ENCODE measurements at regions not wholly inside any gene's neighbourhood (a gene's known extent, or its start where the extent isn't known, plus 50 kb on each side); places are given as distances from the start of the nearest gene placed in this dataset.

DNA sequence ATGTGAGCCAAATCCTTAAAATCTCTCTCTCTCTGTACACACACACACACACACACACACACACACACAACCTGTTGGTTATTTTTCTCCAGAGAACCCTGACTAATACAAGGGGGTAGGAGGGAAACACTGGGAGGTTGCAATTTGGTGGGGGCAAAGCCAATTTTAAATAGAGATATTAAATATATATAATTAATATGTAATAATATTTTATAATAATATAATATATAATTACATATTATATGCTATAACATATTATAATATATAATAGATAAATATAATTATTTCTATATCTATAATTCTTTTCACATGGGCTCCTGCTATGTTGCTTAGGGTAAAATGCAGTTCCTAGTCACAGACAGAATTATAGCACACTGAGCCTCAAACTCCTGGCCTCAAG lies 1354.2 kb downstream of the FSTL5 start:
- Histone ChIP-seq H3K36me3 (ENCODE audit: control insufficient read depth, low read depth, low read length) (no peaks in the 10 kb centered on the region), H3K9me3 (ENCODE audit: control insufficient read depth, low read depth, low read length) (no peaks in the 10 kb centered on the region), H3K27me3 (ENCODE audit: control insufficient read depth, insufficient read depth, low read length) (no peaks in the 10 kb centered on the region), H3K4me1 (ENCODE audit: control insufficient read depth, low read depth, low read length) (no peaks in the 10 kb centered on the region), H3K27ac (ENCODE audit: low read length) (no peak overlapping the region), H3K4me3 (ENCODE audit: low read length) (no peak overlapping the region), H3K9ac (ENCODE audit: low read length) (no peak overlapping the region)

- no peak overlapping the region for H3K9ac ChIP-seq (ENCODE audit: low read length)
- H3K4me1 ChIP-seq (ENCODE audit: control insufficient read depth, low read depth, low read length): no peaks in the 10 kb centered on the region
- no peak overlapping the region for H3K27ac ChIP-seq (ENCODE audit: low read length)
- H3K9me3 ChIP-seq (ENCODE audit: control insufficient read depth, low read depth, low read length): no peaks in the 10 kb centered on the region
- H3K27me3 ChIP-seq (ENCODE audit: control insufficient read depth, insufficient read depth, low read length): no peaks in the 10 kb centered on the region
- no peaks in the 10 kb centered on the region for H3K36me3 ChIP-seq (ENCODE audit: control insufficient read depth, low read depth, low read length)
- no peak overlapping the region for H3K4me3 ChIP-seq (ENCODE audit: low read length)
These were observed 1353.4 kb downstream of the FSTL5 start for GRCh38 chr4:160810424-160810823.

- no peak overlapping the region for H3K4me3 ChIP-seq (ENCODE audit: low read length)
- no peak overlapping the region for H3K27ac ChIP-seq (ENCODE audit: low read length)
- no peaks in the 10 kb centered on the region for H3K9me3 ChIP-seq (ENCODE audit: control insufficient read depth, low read depth, low read length)
- no peaks in the 10 kb centered on the region for H3K4me1 ChIP-seq (ENCODE audit: control insufficient read depth, low read depth, low read length)
- H3K27me3 ChIP-seq (ENCODE audit: control insufficient read depth, insufficient read depth, low read length): no peaks in the 10 kb centered on the region
- H3K36me3 ChIP-seq (ENCODE audit: control insufficient read depth, low read depth, low read length): no peaks in the 10 kb centered on the region
- no peak overlapping the region for H3K9ac ChIP-seq (ENCODE audit: low read length)
These were observed 1352.9 kb downstream of the FSTL5 start for GRCh38 chr4:160810941-160811340.

DNA sequence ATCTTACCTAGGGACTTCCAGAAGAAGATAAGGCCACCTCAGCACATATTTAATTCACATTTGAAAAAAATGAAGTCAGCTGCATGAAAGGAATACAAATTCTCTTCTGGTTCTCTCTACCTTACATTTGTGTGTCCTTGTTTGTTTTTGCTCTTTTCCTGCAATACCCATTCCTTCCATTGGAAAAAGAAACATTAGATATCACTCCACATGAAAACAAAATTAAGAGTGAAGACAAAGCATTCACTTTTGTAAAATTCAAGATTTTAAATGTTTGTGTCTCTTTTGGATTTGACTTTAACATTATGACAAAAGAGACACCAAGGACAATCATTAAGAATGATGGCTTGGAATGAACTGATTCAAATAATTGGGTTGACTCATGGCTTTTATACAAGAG lies 1351.8 kb downstream of the FSTL5 start:
- H3K4me1 ChIP-seq (ENCODE audit: control insufficient read depth, low read depth, low read length): no peaks in the 10 kb centered on the region
- H3K27me3 ChIP-seq (ENCODE audit: control insufficient read depth, insufficient read depth, low read length): no peaks in the 10 kb centered on the region
- no peak overlapping the region for H3K4me3 ChIP-seq (ENCODE audit: low read length)
- no peaks in the 10 kb centered on the region for H3K9me3 ChIP-seq (ENCODE audit: control insufficient read depth, low read depth, low read length)
- H3K27ac ChIP-seq (ENCODE audit: low read length): no peak overlapping the region
- H3K36me3 ChIP-seq (ENCODE audit: control insufficient read depth, low read depth, low read length): no peaks in the 10 kb centered on the region
- H3K9ac ChIP-seq (ENCODE audit: low read length): no peak overlapping the region

DNA sequence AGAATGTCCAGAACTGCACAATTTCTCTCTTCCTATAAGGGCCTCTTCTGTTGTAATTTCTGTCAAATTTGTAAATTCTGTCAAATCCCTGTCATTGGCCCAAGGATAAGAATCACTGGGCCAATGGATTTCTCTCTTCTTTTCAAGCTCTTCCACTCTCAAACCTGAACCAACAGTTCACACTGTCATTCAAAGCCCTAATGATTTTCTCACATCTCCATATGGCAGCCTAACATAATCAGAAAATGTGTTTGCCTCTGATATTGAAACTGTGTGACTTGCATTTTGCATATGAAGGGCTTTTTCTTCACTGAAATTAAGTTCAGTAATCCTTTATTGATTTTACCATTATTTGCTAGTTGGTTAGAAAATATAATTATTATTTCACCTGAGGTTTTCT lies 1349.1 kb downstream of the FSTL5 start:
- Histone ChIP-seq H3K36me3 (ENCODE audit: control insufficient read depth, low read depth, low read length) (no peaks in the 10 kb centered on the region), H3K9ac (ENCODE audit: low read length) (no peak overlapping the region), H3K9me3 (ENCODE audit: control insufficient read depth, low read depth, low read length) (no peaks in the 10 kb centered on the region), H3K27ac (ENCODE audit: low read length) (no peak overlapping the region), H3K27me3 (ENCODE audit: control insufficient read depth, insufficient read depth, low read length) (no peaks in the 10 kb centered on the region), H3K4me1 (ENCODE audit: control insufficient read depth, low read depth, low read length) (no peaks in the 10 kb centered on the region), H3K4me3 (ENCODE audit: low read length) (no peak overlapping the region)

DNA sequence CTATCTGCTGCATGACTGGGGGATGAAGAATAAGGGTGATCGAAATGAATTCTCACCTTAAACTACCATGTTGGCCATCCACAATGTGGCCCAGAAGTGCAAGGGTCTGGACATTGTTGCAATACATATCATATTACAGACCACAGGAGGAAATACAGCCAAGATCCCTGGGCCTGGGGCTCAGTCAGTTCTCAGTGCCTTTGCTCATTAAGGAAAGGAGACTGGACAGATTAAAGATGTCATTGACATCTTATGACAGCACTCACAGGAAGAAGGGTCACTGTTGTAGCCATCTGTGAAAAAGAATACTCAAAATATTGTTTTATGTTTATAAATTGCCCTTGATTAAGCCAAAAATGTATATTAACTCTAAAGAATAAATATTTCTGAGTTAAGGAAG lies 1345.2 kb downstream of the FSTL5 start:
- Histone ChIP-seq H3K27me3 (ENCODE audit: control insufficient read depth, insufficient read depth, low read length) (no peaks in the 10 kb centered on the region), H3K9me3 (ENCODE audit: control insufficient read depth, low read depth, low read length) (no peaks in the 10 kb centered on the region), H3K4me1 (ENCODE audit: control insufficient read depth, low read depth, low read length) (no peaks in the 10 kb centered on the region), H3K27ac (ENCODE audit: low read length) (no peak overlapping the region), H3K4me3 (ENCODE audit: low read length) (no peak overlapping the region), H3K9ac (ENCODE audit: low read length) (no peak overlapping the region), H3K36me3 (ENCODE audit: control insufficient read depth, low read depth, low read length) (no peaks in the 10 kb centered on the region)

DNA sequence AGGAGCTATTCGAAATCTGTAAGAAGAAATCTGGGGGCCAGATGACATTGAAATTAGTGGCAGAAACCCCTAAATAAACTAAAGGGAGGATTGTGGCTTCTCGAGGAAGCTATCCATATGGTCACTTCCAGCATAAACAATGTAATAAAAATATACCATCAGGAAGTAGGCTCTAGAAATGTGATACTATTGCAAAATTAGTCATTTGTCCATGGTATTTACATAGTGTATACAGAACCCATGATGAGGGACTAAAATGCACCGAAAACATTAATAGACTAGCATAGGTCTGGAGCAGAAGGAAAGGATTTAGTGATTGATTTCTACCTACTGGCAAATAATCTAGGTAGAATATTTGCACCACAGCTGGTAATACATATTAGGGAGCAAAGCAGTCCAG lies 1344.0 kb downstream of the FSTL5 start:
- Histone ChIP-seq H3K9ac (ENCODE audit: low read length) (no peak overlapping the region), H3K27me3 (ENCODE audit: control insufficient read depth, insufficient read depth, low read length) (no peaks in the 10 kb centered on the region), H3K4me3 (ENCODE audit: low read length) (no peak overlapping the region), H3K36me3 (ENCODE audit: control insufficient read depth, low read depth, low read length) (no peaks in the 10 kb centered on the region), H3K4me1 (ENCODE audit: control insufficient read depth, low read depth, low read length) (no peaks in the 10 kb centered on the region), H3K27ac (ENCODE audit: low read length) (no peak overlapping the region), H3K9me3 (ENCODE audit: control insufficient read depth, low read depth, low read length) (no peaks in the 10 kb centered on the region)

DNA sequence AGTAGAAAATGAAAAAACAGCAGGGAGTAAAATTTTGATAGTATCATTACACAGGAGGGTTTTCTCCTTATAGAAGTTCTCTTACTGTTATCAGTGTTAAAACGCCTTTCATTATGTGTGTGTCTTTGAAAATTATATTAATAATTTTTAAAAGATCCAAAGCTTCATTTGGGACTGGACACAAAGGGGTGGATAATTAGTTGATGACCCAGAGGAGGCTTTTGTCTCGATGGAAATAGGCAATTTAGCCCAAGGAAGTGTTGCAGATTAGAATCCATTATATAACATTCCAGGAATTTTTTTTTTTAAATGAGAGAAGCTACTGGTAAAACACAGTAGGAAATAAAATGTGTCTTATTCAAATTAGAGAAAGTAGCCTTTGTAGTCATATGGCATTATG lies 1339.3 kb downstream of the FSTL5 start:
- H3K36me3 ChIP-seq (ENCODE audit: control insufficient read depth, low read depth, low read length): no peaks in the 10 kb centered on the region
- H3K4me3 ChIP-seq (ENCODE audit: low read length): no peak overlapping the region
- no peaks in the 10 kb centered on the region for H3K4me1 ChIP-seq (ENCODE audit: control insufficient read depth, low read depth, low read length)
- no peaks in the 10 kb centered on the region for H3K27me3 ChIP-seq (ENCODE audit: control insufficient read depth, insufficient read depth, low read length)
- no peak overlapping the region for H3K27ac ChIP-seq (ENCODE audit: low read length)
- no peak overlapping the region for H3K9ac ChIP-seq (ENCODE audit: low read length)
- H3K9me3 ChIP-seq (ENCODE audit: control insufficient read depth, low read depth, low read length): no peaks in the 10 kb centered on the region

- Histone ChIP-seq H3K9ac (ENCODE audit: low read length) (no peak overlapping the region), H3K27ac (ENCODE audit: low read length) (no peak overlapping the region), H3K27me3 (ENCODE audit: control insufficient read depth, insufficient read depth, low read length) (no peaks in the 10 kb centered on the region), H3K9me3 (ENCODE audit: control insufficient read depth, low read depth, low read length) (no peaks in the 10 kb centered on the region), H3K36me3 (ENCODE audit: control insufficient read depth, low read depth, low read length) (no peaks in the 10 kb centered on the region), H3K4me3 (ENCODE audit: low read length) (no peak overlapping the region), H3K4me1 (ENCODE audit: control insufficient read depth, low read depth, low read length) (no peaks in the 10 kb centered on the region)
These were observed 1338.0 kb downstream of the FSTL5 start for GRCh38 chr4:160825644-160826338.

GRCh38 chr4:160826339-160826679 lies 1337.5 kb downstream of the FSTL5 start:
- Histone ChIP-seq H3K36me3 (ENCODE audit: control insufficient read depth, low read depth, low read length) (no peaks in the 10 kb centered on the region), H3K9me3 (ENCODE audit: control insufficient read depth, low read depth, low read length) (no peaks in the 10 kb centered on the region), H3K27ac (ENCODE audit: low read length) (no peak overlapping the region), H3K9ac (ENCODE audit: low read length) (no peak overlapping the region), H3K27me3 (ENCODE audit: control insufficient read depth, insufficient read depth, low read length) (no peaks in the 10 kb centered on the region), H3K4me1 (ENCODE audit: control insufficient read depth, low read depth, low read length) (no peaks in the 10 kb centered on the region), H3K4me3 (ENCODE audit: low read length) (no peak overlapping the region)

DNA sequence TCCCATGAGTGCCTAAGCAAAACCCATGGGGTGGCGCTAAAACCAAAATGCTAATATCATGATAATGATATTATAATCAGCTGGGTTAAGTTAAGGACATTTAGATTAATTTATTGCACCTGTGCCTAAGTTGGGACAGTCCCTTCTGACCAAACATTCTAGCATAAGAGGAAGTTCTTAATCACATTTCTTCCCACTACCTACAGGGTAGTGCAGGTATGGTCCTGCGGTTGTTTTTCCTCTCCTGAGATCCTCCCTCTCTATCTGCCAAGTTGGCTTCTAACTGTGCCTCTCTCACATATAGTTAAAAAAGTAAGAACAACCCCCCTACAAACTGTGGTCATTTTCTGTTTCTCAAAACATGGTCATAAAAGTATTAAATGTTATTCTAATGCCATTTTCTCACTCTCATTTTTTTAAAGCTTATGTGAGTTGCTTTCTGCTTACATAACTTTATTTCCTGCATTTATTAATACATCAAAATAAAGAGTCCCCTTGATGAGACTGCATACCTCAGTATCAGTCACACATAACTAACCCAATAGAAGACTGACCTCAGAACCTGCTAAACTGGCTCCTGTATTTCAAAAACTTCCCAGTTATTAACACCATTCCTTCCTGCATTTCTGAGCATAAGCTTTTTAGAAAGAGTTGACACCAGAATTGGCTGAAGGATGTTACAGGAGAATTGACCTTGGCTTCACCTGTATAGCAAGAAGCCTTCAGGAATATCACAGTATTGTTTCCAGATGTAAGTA lies 1332.5 kb downstream of the FSTL5 start:
- H3K9me3 ChIP-seq (ENCODE audit: control insufficient read depth, low read depth, low read length): no peaks in the 10 kb centered on the region
- no peaks in the 10 kb centered on the region for H3K4me1 ChIP-seq (ENCODE audit: control insufficient read depth, low read depth, low read length)
- no peaks in the 10 kb centered on the region for H3K27me3 ChIP-seq (ENCODE audit: control insufficient read depth, insufficient read depth, low read length)
- no peaks in the 10 kb centered on the region for H3K36me3 ChIP-seq (ENCODE audit: control insufficient read depth, low read depth, low read length)
- no peak overlapping the region for H3K4me3 ChIP-seq (ENCODE audit: low read length)
- no peak overlapping the region for H3K27ac ChIP-seq (ENCODE audit: low read length)
- no peak overlapping the region for H3K9ac ChIP-seq (ENCODE audit: low read length)

- no peak overlapping the region for H3K27ac ChIP-seq (ENCODE audit: low read length)
- H3K4me3 ChIP-seq (ENCODE audit: low read length): no peak overlapping the region
- no peaks in the 10 kb centered on the region for H3K27me3 ChIP-seq (ENCODE audit: control insufficient read depth, insufficient read depth, low read length)
- H3K9me3 ChIP-seq (ENCODE audit: control insufficient read depth, low read depth, low read length): no peaks in the 10 kb centered on the region
- no peak overlapping the region for H3K9ac ChIP-seq (ENCODE audit: low read length)
- H3K36me3 ChIP-seq (ENCODE audit: control insufficient read depth, low read depth, low read length): no peaks in the 10 kb centered on the region
- no peaks in the 10 kb centered on the region for H3K4me1 ChIP-seq (ENCODE audit: control insufficient read depth, low read depth, low read length)
These were observed 1328.0 kb downstream of the FSTL5 start for GRCh38 chr4:160835789-160836188.

Data from iPS-18a (cell line).